GM18951 (cell line): ENCODE measurements at regions not wholly inside any gene's neighbourhood (a gene's known extent, or its start where the extent isn't known, plus 50 kb on each side); places are given as distances from the start of the nearest gene placed in this dataset.

Experiments used
- POLR2A ChIP-seq: IDR thresholded peaks from 4 replicates; pipeline ENCODE4 v1.6.1; 2011; ENCODE audit warnings: mild to moderate bottlenecking; ENCODE audit not compliant: insufficient read length, insufficient read depth; ENCODE audit errors: extremely low read depth
- in situ Hi-C: fragments of 300-500 bp; cut with MboI; formaldehyde crosslinking; loops from one replicate; pipeline ENCODE4 v1.12.0; 2022; ENCODE audit warnings: low sequenced_read_pairs, mixed read lengths, inconsistent platforms; ENCODE audit not compliant: unreplicated experiment

DNA sequence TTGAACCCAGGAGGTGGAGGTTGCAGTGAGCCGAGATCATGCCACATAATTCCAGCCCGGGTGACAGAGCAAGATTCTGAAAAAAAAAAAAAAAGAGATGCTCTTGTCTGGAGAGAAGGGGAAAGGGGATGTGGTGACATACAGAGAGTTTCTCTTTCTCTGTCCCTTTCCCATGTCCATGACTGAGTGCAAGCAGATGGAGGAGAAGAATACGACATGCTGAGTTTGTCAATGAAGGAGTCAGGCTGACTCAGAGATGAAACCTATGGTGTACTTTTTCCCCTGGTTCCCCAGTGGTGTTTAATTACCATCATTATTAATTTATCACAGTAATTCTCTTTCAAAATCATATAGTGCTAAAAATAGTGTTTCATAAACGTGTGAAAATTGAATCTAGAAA is 448.8 kb downstream of the FOXO1 start:
- in situ Hi-C loops, result no loop called here
- no peak for TF ChIP-seq POLR2A

DNA sequence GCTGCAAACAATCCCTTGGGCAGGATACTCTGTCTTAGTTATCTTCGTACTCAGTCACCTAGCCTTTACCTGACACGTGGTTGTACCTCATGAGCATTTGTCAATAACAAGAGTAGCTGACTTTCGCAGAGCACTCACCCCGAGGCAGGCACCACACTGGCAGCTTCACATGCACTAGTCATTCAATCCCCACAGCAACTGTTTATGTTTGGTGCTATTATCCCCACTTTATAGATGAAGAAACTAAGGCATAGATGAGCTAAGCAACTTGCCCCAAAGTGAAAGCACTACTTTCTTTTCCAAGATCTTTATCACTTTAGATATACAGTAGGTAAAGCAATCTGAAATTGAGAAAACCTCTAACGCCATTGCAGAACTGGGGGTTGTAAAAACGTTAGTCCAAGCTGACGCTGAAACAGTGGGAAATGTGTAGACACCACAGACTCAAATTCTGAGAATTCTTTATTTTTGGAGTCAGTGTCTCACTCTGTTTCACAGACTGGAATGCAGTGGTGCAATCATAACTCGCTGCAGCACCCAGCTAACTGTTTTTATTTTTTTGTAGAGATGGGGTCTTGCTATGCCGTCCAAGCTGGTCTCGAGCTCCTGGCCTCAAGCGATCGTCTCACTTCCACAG is 446.0 kb downstream of the FOXO1 start:
- in situ Hi-C loops, result no loop called here
- no peak for TF ChIP-seq POLR2A

DNA sequence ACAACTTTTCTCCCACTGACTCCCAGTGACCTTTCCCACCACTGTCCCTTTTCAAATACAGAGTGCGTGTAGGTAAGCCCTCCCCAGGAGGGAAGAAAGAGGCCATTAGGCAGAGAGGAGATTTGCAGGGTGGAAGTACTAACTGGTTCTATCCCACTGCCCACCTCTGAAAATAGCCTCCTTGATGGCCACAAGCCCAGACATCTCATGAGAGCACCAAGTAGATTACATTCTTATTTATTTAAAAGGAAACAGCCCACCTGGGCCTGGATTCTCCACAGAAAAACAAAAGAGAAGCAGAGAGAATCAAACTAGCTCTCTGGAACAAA is 445.3 kb downstream of the FOXO1 start:
- no peak for TF ChIP-seq POLR2A
- in situ Hi-C loops, result no loop called here

DNA sequence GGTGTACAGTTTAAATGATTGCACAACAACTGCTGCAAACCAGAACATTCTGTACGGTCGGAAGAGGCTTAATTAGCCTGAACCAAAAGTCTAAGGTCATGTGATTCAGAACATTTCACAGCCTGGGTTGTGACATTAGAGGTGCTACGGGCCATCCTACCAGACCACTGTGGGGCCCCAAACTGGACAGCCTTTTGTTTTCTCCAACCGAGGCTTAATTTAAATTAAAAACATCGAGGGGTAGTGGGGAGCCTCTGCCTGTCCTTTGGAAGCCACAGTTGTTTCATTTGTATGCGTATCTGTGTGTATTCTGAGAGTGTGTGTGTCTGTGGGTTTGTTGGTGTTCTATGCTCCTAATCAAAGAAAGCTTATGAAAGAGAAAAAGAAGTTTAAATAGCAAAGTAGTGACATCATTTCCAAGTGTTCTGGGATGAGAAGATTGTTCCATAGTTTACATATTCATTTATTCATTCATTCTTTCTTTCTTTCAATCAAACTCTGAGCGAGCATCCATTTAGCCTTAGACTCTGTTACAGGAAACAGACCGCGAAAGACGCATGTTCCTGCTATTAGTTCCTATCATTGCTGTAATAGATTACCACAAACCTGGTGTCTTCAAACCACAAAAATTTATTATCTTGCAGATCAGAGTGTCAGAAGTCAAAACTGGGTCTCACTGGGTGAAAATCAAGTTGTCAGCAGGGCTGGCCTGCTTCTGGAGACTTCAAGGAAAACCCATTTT is 444.8 kb downstream of the FOXO1 start:
- in situ Hi-C loops, result no loop called here
- no peak for TF ChIP-seq POLR2A

DNA sequence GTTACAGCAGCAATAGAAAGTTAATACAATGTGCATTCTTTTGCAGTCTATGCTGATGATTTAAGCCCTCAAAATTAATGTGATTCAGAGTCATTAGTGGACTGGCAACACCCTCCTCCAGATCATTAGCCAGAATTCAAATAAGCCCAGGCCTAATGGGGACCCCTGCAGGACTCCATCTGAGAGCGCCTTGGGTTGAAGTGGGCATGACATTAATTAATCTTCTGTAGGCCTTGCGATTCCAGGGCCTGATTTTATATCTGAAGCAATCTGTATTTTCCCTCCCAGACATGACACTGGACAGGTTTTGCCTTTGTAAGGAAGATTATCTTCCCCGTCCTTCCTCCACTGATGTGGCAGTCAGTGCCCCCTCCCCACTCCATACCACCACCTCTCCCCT is 442.9 kb downstream of the FOXO1 start:
- in situ Hi-C loops, result no loop called here
- TF ChIP-seq POLR2A, result no peak

DNA sequence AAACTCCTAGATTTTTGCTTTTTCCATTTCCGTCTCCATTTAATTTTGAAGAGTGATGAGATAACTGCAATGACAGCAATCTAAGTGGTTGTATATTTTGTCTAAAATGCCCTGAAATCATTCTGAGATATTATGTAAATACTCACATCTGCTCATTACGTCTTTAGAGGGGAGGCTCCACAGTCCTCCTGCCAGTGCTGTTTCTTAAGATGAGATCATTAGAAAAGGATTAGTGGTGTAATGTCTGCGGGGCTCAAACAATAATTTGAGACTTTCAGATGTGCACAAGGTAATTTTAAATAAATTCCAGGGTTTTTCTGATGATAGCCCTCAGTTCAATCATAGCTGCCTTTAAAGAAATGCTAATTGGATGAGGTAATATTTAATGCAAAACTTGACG is 437.9 kb downstream of the FOXO1 start:
- no peak for TF ChIP-seq POLR2A
- in situ Hi-C loops, result no loop called here

DNA sequence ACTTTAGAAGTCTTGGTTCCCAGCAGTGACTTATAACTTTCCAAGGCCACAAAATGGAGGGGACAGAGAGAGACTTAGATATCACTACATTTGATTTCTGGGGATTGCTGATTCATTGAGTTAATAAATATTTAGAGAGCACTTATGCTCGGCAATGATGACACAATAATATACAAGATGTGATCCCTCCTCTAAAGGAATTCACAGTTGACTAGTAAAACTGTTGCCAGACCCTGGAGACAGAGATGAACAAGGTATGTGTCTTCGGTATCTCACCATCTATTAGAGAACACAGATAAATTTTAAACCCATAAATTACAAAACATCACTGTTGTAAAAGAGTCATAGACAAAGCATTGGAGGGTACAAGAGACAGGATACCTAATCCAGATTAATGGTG is 437.5 kb downstream of the FOXO1 start:
- no peak for TF ChIP-seq POLR2A
- in situ Hi-C loops, result no loop called here

DNA sequence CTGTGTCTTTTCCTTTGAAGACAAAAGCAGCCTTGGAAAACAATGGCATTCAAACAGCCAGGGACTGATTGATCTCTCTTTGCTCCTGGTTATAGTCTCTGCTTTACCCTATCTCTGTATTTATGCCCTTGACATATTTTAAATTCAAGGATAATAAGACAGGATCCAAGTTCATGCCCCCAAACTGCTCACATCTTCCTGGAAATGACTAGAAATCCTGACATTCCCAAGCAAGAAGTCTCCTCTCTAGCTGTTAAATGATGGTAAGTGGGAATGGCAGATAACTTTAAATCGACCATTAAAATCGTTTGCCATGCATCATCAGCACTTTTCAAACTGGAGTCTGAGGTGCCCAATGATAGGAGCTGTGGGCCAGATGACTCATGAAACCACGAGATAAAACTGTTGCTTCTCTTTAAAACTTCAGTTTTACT is 435.6 kb downstream of the FOXO1 start:
- in situ Hi-C loops, result no loop called here
- TF ChIP-seq POLR2A, result no peak

DNA sequence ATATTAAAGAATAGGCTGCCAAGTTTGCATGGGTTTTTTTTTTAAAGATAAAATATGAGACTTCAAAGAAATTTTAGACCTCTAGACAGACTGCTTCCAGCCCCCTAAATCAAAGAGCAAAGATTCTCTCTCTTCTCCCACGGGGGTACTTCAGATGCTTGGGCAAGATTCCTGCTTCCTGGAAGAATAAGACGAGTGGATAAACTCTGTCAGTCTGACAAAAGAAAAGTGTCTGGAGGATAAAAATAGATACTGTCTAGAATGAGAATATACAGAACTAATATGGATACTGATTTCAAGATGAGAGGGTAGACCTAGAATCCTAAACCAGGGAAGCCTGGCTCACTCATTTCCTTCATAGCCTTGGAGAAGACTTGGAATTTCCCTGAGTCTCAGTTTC is 435.1 kb downstream of the FOXO1 start:
- no peak for TF ChIP-seq POLR2A
- in situ Hi-C loops, result no loop called here

DNA sequence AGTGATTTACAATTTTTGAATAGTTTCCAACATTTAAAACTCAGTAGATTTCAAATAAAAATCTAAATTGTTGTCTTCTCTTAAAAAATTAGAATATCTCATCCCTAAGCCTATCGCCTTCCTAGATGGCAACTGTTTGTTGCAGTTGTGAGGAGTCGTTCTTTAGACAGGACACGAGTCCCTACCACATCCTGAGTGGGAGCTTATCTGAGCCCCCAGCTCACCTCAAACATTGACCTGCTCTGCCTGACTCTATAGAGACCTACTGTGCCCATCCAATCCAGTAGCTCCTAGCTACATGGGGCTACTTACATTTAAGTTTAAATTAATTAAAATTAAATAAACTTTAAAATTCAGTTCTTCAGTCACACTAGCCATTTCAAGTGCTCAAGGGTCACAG is 434.7 kb downstream of the FOXO1 start:
- in situ Hi-C loops, result no loop called here
- no peak for TF ChIP-seq POLR2A

- in situ Hi-C loops, result no loop called here
- no peak for TF ChIP-seq POLR2A
These were observed 434.0 kb downstream of the FOXO1 start for GRCh38 chr13:40232311-40233040.

DNA sequence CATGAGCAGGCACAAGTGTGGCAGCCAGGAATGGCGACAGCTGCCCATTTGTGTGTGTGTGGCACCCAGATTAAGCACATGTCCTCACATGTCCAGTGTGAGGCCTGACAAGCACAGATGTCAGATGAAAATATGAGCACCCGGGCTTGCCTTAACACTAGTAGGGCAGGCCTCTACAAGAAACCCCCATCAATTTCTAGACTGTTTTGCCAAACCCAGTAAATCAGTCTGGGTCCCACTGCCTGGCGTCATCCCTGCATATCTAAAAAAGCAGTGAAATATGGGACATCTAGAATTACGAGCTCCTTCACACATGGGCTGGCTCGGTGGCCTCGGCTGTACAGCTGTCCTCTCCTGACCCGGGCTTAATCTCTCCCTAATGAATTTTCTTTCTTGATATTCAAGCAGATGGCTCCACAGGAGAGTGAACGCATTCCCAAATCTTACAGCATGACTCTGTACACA is 432.7 kb downstream of the FOXO1 start:
- in situ Hi-C loops, result no loop called here
- no peak for TF ChIP-seq POLR2A

GRCh38 chr13:40235160-40235796 is 431.2 kb downstream of the FOXO1 start:
- no peak for TF ChIP-seq POLR2A
- in situ Hi-C loops, result no loop called here

GRCh38 chr13:40236566-40237168 is 429.8 kb downstream of the FOXO1 start:
- in situ Hi-C loops, result no loop called here
- no peak for TF ChIP-seq POLR2A
